ENCODE measurements at regions not wholly inside any gene's neighbourhood (a gene's known extent, or its start where the extent isn't known, plus 50 kb on each side); places are given as distances from the start of the nearest gene placed in this dataset.

DNA sequence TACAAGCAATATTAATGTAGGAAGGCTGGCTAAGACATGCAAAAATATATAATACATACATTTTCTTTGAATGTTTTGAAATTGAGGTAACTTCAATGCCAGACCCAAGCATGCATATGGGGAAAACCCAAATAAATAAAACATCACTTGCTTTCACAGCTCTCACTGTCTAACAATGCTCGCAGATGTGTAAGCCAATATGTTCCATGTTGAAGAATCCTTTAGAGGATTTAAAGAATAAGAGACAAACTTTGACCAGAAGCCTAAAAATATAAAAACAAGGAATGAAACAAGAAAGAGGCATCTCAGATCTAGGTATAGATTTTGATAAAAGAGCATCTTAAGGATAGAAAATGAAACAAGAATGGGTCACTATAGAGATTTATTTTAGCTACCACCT, 354.2 kb downstream of the CDH10 start:
- TF ChIP-seq EP300 (IDR thresholded peaks at IDR 0.05) = no peak
- TF ChIP-seq, protein P1, sequence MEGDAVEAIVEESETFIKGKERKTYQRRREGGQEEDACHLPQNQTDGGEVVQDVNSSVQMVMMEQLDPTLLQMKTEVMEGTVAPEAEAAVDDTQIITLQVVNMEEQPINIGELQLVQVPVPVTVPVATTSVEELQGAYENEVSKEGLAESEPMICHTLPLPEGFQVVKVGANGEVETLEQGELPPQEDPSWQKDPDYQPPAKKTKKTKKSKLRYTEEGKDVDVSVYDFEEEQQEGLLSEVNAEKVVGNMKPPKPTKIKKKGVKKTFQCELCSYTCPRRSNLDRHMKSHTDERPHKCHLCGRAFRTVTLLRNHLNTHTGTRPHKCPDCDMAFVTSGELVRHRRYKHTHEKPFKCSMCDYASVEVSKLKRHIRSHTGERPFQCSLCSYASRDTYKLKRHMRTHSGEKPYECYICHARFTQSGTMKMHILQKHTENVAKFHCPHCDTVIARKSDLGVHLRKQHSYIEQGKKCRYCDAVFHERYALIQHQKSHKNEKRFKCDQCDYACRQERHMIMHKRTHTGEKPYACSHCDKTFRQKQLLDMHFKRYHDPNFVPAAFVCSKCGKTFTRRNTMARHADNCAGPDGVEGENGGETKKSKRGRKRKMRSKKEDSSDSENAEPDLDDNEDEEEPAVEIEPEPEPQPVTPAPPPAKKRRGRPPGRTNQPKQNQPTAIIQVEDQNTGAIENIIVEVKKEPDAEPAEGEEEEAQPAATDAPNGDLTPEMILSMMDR (IDR thresholded peaks at IDR 0.05) = no peak

Measured in esophagus muscularis mucosa (tissue), 3 donors.